ENCODE measurements at regions not wholly inside any gene's neighbourhood (a gene's known extent, or its start where the extent isn't known, plus 50 kb on each side); places are given as distances from the start of the nearest gene placed in this dataset.

- DNase-seq, result no peak
- TF ChIP-seq MAX (IDR thresholded peaks at IDR 0.05; ENCODE audit: low read depth) (no peak), FOXJ3 (CRISPR knock-in tag; IDR thresholded peaks at IDR 0.05) (no peak), POLR2AphosphoS5 (IDR thresholded peaks at IDR 0.05; ENCODE audit: low read depth, low read length) (no peak)
- Histone ChIP-seq H2AFZ (ENCODE audit: low read depth) (no peak overlapping the region), H3F3A (replicated peaks; ENCODE audit: insufficient read depth) (peaks cover 4% of the 10 kb centered on the region), H3K9me2 (no peaks in the 10 kb centered on the region), H3K4me2 (no peak overlapping the region), H3K9me3 (no peaks in the 10 kb centered on the region), H3K27me3 (ENCODE audit: insufficient read depth) (no peaks in the 10 kb centered on the region), H4K20me1 (ENCODE audit: insufficient read depth) (no peaks in the 10 kb centered on the region), H3K9ac (no peak overlapping the region), H3K79me2 (ENCODE audit: insufficient read depth) (0 out of 2 replicates have a peak, but pooled peaks cover 3% of the 10 kb centered on the region), H3K36me3 (replicated peaks in 1 of 2; ENCODE audit: control insufficient read depth in 1 of 2, insufficient read depth in 2 of 2, low read length in 1 of 2) (peaks cover 49 to 55% of the 10 kb centered on the region in 2 experiments), H3K4me1 (ENCODE audit: control insufficient read depth in 1 of 2, insufficient read depth in 2 of 2, low read depth in 1 of 2, low read length in 1 of 2) (no peaks in the 10 kb centered on the region), H3K4me3 (ENCODE audit: low read depth in 2 of 2, low read length in 1 of 2) (no peak overlapping the region), H3K27ac (ENCODE audit: low read depth in 2 of 2, low read length in 1 of 2) (no peak overlapping the region)
- ChIA-PET CTCF (interaction anchor here (1.2 kb wide), 1 partner anchor 29 kb away, joined by 4 read pairs; no protein-coding TSS in a partner anchor), POLR2A (interaction anchor here (1.2 kb wide), 1 partner anchor 10 kb away, joined by 3 read pairs; no protein-coding TSS in a partner anchor)
- 100% methylated on average over 2 of the region's 2 CpGs for WGBS (ENCODE audit: low lambda C conversion rate)
Observed at GRCh38 chr7:149595541-149595940, 97.9 kb upstream of the ZNF746 start.

GRCh38 chr7:149595078-149595477 is 97.5 kb upstream of the ZNF746 start:
- ChIA-PET POLR2A (interaction anchor here (1.2 kb wide), 1 partner anchor 11 kb away, joined by 3 read pairs; no protein-coding TSS in a partner anchor), CTCF (interaction anchor here (1.2 kb wide), 1 partner anchor 30 kb away, joined by 4 read pairs; no protein-coding TSS in a partner anchor)
- H3K4me1 ChIP-seq (ENCODE audit: control insufficient read depth in 1 of 2, insufficient read depth in 2 of 2, low read depth in 1 of 2, low read length in 1 of 2), result no peaks in the 10 kb centered on the region
- H3K9ac ChIP-seq, result no peak overlapping the region
- H3K27me3 ChIP-seq (ENCODE audit: insufficient read depth), result no peaks in the 10 kb centered on the region
- H3K36me3 ChIP-seq (replicated peaks in 1 of 2; ENCODE audit: control insufficient read depth in 1 of 2, insufficient read depth in 2 of 2, low read length in 1 of 2), result peaks cover 45 to 55% of the 10 kb centered on the region in 2 experiments
- H3K4me3 ChIP-seq (ENCODE audit: low read depth in 2 of 2, low read length in 1 of 2), result no peak overlapping the region
- no peak for DNase-seq
- H3K79me2 ChIP-seq (ENCODE audit: insufficient read depth), result 0 out of 2 replicates have a peak, but pooled peaks cover 3% of the 10 kb centered on the region
- H3K9me3 ChIP-seq, result no peaks in the 10 kb centered on the region
- peaks cover 2% of the 10 kb centered on the region for H3F3A ChIP-seq (replicated peaks; ENCODE audit: insufficient read depth)
- WGBS (ENCODE audit: low lambda C conversion rate), result 92% methylated on average over 4 of the region's 4 CpGs
- H3K9me2 ChIP-seq, result no peaks in the 10 kb centered on the region
- H3K27ac ChIP-seq (ENCODE audit: low read depth in 2 of 2, low read length in 1 of 2), result no peak overlapping the region
- H2AFZ ChIP-seq (ENCODE audit: low read depth), result no peak overlapping the region
- TF ChIP-seq SIN3A (IDR thresholded peaks at IDR 0.05; ENCODE audit: borderline replicate concordance, low read depth, low read length), result no peak
- no peak for TF ChIP-seq MEF2A (IDR thresholded peaks at IDR 0.05; ENCODE audit: borderline replicate concordance, low read depth)
- TF ChIP-seq RFX5 (IDR thresholded peaks at IDR 0.05; ENCODE audit: low read length), result no peak
- TF ChIP-seq EP300 (IDR thresholded peaks at IDR 0.05; ENCODE audit: borderline replicate concordance in 1 of 2, low read depth in 1 of 2, low read length in 1 of 2), result no peak
- TF ChIP-seq RXRA (IDR thresholded peaks at IDR 0.05; ENCODE audit: borderline replicate concordance, low read depth), result no peak
- TF ChIP-seq NRF1 (IDR thresholded peaks at IDR 0.05; ENCODE audit: low read depth, low read length), result no peak
- no peak for TF ChIP-seq MAX (IDR thresholded peaks at IDR 0.05; ENCODE audit: low read depth)
- TF ChIP-seq PBX3 (IDR thresholded peaks at IDR 0.05), result no peak
- no peak for TF ChIP-seq TCF12 (IDR thresholded peaks at IDR 0.05)
- no peaks in the 10 kb centered on the region for H4K20me1 ChIP-seq (ENCODE audit: insufficient read depth)
- no peak overlapping the region for H3K4me2 ChIP-seq
